WTC11 (cell line): ENCODE measurements at regions not wholly inside any gene's neighbourhood (a gene's known extent, or its start where the extent isn't known, plus 50 kb on each side); places are given as distances from the start of the nearest gene placed in this dataset.

Source experiments
- ATAC-seq: fragments of 200-7000 bp; cut with Tn5 transposase; 2 replicates; pipeline ENCODE4 v1.10.0; 2021; ENCODE audit warnings: mild to moderate bottlenecking, moderate library complexity
- CTCF ChIA-PET: fragments of 300-600 bp; sonication (Branson Sonifier 250); formaldehyde crosslinking; loops from one replicate; lab custom pipeline; 2021; ENCODE audit warnings: antibody characterized with exemption; lab: Charles Lee
- POLR2A ChIA-PET: fragments of 350-600 bp; sonication (Branson Sonifier 250); formaldehyde crosslinking; loops from one replicate; lab custom pipeline; 2021; ENCODE audit warnings: antibody characterized with exemption; lab: Charles Lee
- DNase-seq: peaks from one replicate; pipeline ENCODE4 v3.0.0; 2021; ENCODE audit warnings: low spot score
- H3K27ac Mint-ChIP-seq: 2 replicates; pipeline ENCODE4 v1.8.0; 2021; ENCODE audit warnings: mixed read lengths
- H3K27me3 Mint-ChIP-seq: 2 replicates; pipeline ENCODE4 v1.8.0; 2021; ENCODE audit warnings: low read depth, mild to moderate bottlenecking, moderate library complexity, mixed read lengths
- H3K36me3 Mint-ChIP-seq: 2 replicates; pipeline ENCODE4 v1.8.0; 2021; ENCODE audit warnings: mixed read lengths
- H3K4me1 Mint-ChIP-seq: 2 replicates; pipeline ENCODE4 v1.8.0; 2022; ENCODE audit warnings: mixed read lengths
- H3K4me3 Mint-ChIP-seq: 2 replicates; pipeline ENCODE4 v1.8.0; 2021; ENCODE audit warnings: mild to moderate bottlenecking, moderate library complexity, mixed read lengths
- H3K9me3 Mint-ChIP-seq: 2 replicates; pipeline ENCODE4 v1.8.0; 2021; ENCODE audit warnings: mixed read lengths
- ATF2 ChIP-seq: sonication (generic); formaldehyde crosslinking; IDR thresholded peaks from 2 replicates; pipeline ENCODE4 v1.8.1; 2022; ENCODE audit warnings: low read depth, missing genetic modification reagents, borderline replicate concordance
- CBFB ChIP-seq: sonication (generic); formaldehyde crosslinking; IDR thresholded peaks from 2 replicates; pipeline ENCODE4 v1.8.1; 2022; ENCODE audit warnings: mild to moderate bottlenecking, low read depth, missing genetic modification reagents
- CTCF ChIP-seq: fragments of 200-600 bp; IDR thresholded peaks from 2 replicates; pipeline ENCODE4 v1.8.0; 2022; ENCODE audit warnings: antibody characterized with exemption
- ERG ChIP-seq: fragments of 250-450 bp; sonication (Bioruptor Pico); IDR thresholded peaks from 2 replicates; pipeline ENCODE4 v1.8.0; 2021; ENCODE audit warnings: mild to moderate bottlenecking
- FOXP1 ChIP-seq: sonication (generic); formaldehyde crosslinking; IDR thresholded peaks from 2 replicates; pipeline ENCODE4 v1.8.0; 2022; ENCODE audit warnings: missing genetic modification reagents, mild to moderate bottlenecking, moderate library complexity, borderline replicate concordance
- FOXP4 ChIP-seq: sonication (generic); formaldehyde crosslinking; IDR thresholded peaks from 2 replicates; pipeline ENCODE4 v1.8.0; 2022; ENCODE audit warnings: mild to moderate bottlenecking, missing genetic modification reagents
- IRF2 ChIP-seq: sonication (generic); formaldehyde crosslinking; IDR thresholded peaks from 2 replicates; pipeline ENCODE4 v1.8.0; 2022; ENCODE audit warnings: low read depth, missing genetic modification reagents, borderline replicate concordance
- MAX ChIP-seq: sonication (generic); formaldehyde crosslinking; IDR thresholded peaks from 2 replicates; pipeline ENCODE4 v1.8.0; 2022; ENCODE audit warnings: mild to moderate bottlenecking, missing genetic modification reagents
- MLX ChIP-seq: sonication (generic); formaldehyde crosslinking; IDR thresholded peaks from 2 replicates; pipeline ENCODE4 v1.8.1; 2023; ENCODE audit warnings: mild to moderate bottlenecking, missing genetic modification reagents, moderate library complexity
- MXD4 ChIP-seq: fragments of 250-450 bp; sonication (Bioruptor Pico); IDR thresholded peaks from 2 replicates; pipeline ENCODE4 v1.8.0; 2021; ENCODE audit warnings: mild to moderate bottlenecking, moderate library complexity, borderline replicate concordance
- NFATC4 ChIP-seq: fragments of 250-450 bp; sonication (Bioruptor Pico); IDR thresholded peaks from 2 replicates; pipeline ENCODE4 v1.9.0; 2021; ENCODE audit warnings: mild to moderate bottlenecking
- NR1H2 ChIP-seq: sonication (generic); formaldehyde crosslinking; IDR thresholded peaks from 2 replicates; pipeline ENCODE4 v1.9.0; 2021; ENCODE audit warnings: mild to moderate bottlenecking, moderate library complexity, missing genetic modification reagents
- RELA ChIP-seq: sonication (generic); formaldehyde crosslinking; IDR thresholded peaks from 2 replicates; pipeline ENCODE4 v1.8.1; 2022; ENCODE audit warnings: missing genetic modification reagents, mild to moderate bottlenecking, borderline replicate concordance
- SOX15 ChIP-seq: fragments of 250-450 bp; sonication (Bioruptor Pico); IDR thresholded peaks from 2 replicates; pipeline ENCODE4 v1.9.0; 2021; ENCODE audit warnings: mild to moderate bottlenecking
- TEAD4 ChIP-seq: sonication (generic); formaldehyde crosslinking; IDR thresholded peaks from 2 replicates; pipeline ENCODE4 v1.8.0; 2022; ENCODE audit warnings: mild to moderate bottlenecking, missing genetic modification reagents
- USF2 ChIP-seq: sonication (generic); formaldehyde crosslinking; IDR thresholded peaks from 2 replicates; pipeline ENCODE4 v1.8.1; 2023; ENCODE audit warnings: mild to moderate bottlenecking, missing genetic modification reagents, moderate library complexity
- ZNF423 ChIP-seq: fragments of 250-450 bp; sonication (Bioruptor Pico); IDR thresholded peaks from 2 replicates; pipeline ENCODE4 v2.1.2; 2022; ENCODE audit warnings: mild to moderate bottlenecking, moderate library complexity
- ZNF671 ChIP-seq: fragments of 250-450 bp; sonication (Bioruptor Pico); IDR thresholded peaks from 2 replicates; pipeline ENCODE4 v1.8.0; 2021; ENCODE audit warnings: mild to moderate bottlenecking

GRCh38 chr11:106379265-106379664, 301.8 kb downstream of the AASDHPPT start (continued):
- TF ChIP-seq ERG (CRISPR knock-in tag) (no peak), MXD4 (CRISPR knock-in tag) (no peak)

- Mint-ChIP-seq H3K36me3 (no peaks in the 10 kb centered on the region), H3K27ac (no peak overlapping the region), H3K4me1 (peaks cover 16% of the 10 kb centered on the region), H3K4me3 (no peak overlapping the region), H3K9me3 (no peaks in the 10 kb centered on the region), H3K27me3 (no peaks in the 10 kb centered on the region; the same call in 1 of the 2 replicates)
- DNase-seq (no peak), ATAC-seq (no peak)
- no peak for TF ChIP-seq SOX15 (CRISPR knock-in tag)
- no peak for TF ChIP-seq MLX (CRISPR knock-in tag)
- no peak for TF ChIP-seq CTCF
- TF ChIP-seq FOXP4: no peak
- no peak for TF ChIP-seq TEAD4 (CRISPR knock-in tag)
- TF ChIP-seq CBFB (CRISPR knock-in tag): no peak
- TF ChIP-seq ATF2 (CRISPR knock-in tag): no peak
- TF ChIP-seq IRF2: no peak
- TF ChIP-seq FOXP1 (CRISPR knock-in tag): no peak
- no peak for TF ChIP-seq RELA
- no peak for TF ChIP-seq ZNF671 (CRISPR knock-in tag)
- no peak for TF ChIP-seq NFATC4
- no peak for TF ChIP-seq USF2 (CRISPR knock-in tag)
- no peak for TF ChIP-seq MAX
- no peak for TF ChIP-seq ZNF423 (CRISPR knock-in tag)
- TF ChIP-seq NR1H2 (CRISPR knock-in tag): no peak
- CTCF ChIA-PET: no interaction called here
- POLR2A ChIA-PET: no interaction called here
Observed at GRCh38 chr11:106379712-106380111, 302.2 kb downstream of the AASDHPPT start.
